Kidney (tissue), 13 donors: ENCODE measurements at regions not wholly inside any gene's neighbourhood (a gene's known extent, or its start where the extent isn't known, plus 50 kb on each side); places are given as distances from the start of the nearest gene placed in this dataset.

ENCODE experiments used
- DNase-seq, 5 donors: peaks; one replicate each; pipeline ENCODE4 v3.0.0-alpha.2; 2013 to 2020
- FAIRE-seq: peaks from 2 replicates; lab custom pipeline; 2012; peaks lifted over from hg19 to GRCh38; lab: Jason Lieb, UNC
- H3K27ac ChIP-seq, 2 donors: one replicate each; pipeline ENCODE4 v1.7.0; 2013; ENCODE audit warnings: low read depth in 2 of 2, low read length in 2 of 2, inconsistent platforms in 1 of 2
- H3K27me3 ChIP-seq: one replicate; pipeline ENCODE4 v1.7.1; 2013; ENCODE audit warnings: low read length, inconsistent platforms; ENCODE audit not compliant: control insufficient read depth, insufficient read depth
- H3K36me3 ChIP-seq, 3 donors: one replicate each; pipeline versions ENCODE4 v1.7.0 to v1.7.1; 2013; ENCODE audit warnings: low read length in 3 of 3, control low read depth in 1 of 3, inconsistent platforms in 1 of 3; ENCODE audit not compliant: insufficient read depth in 3 of 3, control insufficient read depth in 2 of 3
- H3K4me1 ChIP-seq, 3 donors: one replicate each; pipeline versions ENCODE4 v1.7.0 to v1.7.1; 2013; ENCODE audit warnings: low read length in 3 of 3, inconsistent platforms in 1 of 3, low read depth in 1 of 3; ENCODE audit not compliant: control insufficient read depth in 2 of 3, insufficient read depth in 2 of 3
- H3K4me3 ChIP-seq, 3 donors: one replicate each; pipeline versions ENCODE4 v1.7.0 to v1.8.1; 2013; ENCODE audit warnings: low read length in 3 of 3, control low read depth in 1 of 3, inconsistent platforms in 1 of 3
- H3K9ac ChIP-seq, 3 donors: one replicate each; pipeline versions ENCODE4 v1.7.0 to v1.7.1; 2013; ENCODE audit warnings: low read length in 3 of 3, control low read depth in 1 of 3, inconsistent platforms in 1 of 3
- H3K9me3 ChIP-seq, 3 donors: one replicate each; pipeline versions ENCODE4 v1.7.0 to v1.7.1; 2013; ENCODE audit warnings: low read length in 3 of 3, control low read depth in 1 of 3, inconsistent platforms in 1 of 3; ENCODE audit not compliant: control insufficient read depth in 2 of 3, insufficient read depth in 1 of 3
- intact Hi-C: fragments of 100-400 bp; cut with DNase I; formaldehyde crosslinking; loops from one replicate; pipeline ENCODE4 v1.11.1; 2022
- TF ChIP-seq, protein P1 (sequence below): IDR thresholded peaks from 3 replicates; pipeline ENCODE4 v1.5.1; 2012; ENCODE audit warnings: mild to moderate bottlenecking, moderate library complexity, borderline replicate concordance; ENCODE audit not compliant: insufficient read depth; ENCODE audit errors: extremely low read depth
- donor health status: control.
- donor health status: control.
- donor health status: control.
- donor health status: control.
- donor health status: control.
- donor health status: DM: yes; HTN: yes; CAD: no.
- donor health status: Normal renal cell carcinoma (clear cell type).

DNA sequence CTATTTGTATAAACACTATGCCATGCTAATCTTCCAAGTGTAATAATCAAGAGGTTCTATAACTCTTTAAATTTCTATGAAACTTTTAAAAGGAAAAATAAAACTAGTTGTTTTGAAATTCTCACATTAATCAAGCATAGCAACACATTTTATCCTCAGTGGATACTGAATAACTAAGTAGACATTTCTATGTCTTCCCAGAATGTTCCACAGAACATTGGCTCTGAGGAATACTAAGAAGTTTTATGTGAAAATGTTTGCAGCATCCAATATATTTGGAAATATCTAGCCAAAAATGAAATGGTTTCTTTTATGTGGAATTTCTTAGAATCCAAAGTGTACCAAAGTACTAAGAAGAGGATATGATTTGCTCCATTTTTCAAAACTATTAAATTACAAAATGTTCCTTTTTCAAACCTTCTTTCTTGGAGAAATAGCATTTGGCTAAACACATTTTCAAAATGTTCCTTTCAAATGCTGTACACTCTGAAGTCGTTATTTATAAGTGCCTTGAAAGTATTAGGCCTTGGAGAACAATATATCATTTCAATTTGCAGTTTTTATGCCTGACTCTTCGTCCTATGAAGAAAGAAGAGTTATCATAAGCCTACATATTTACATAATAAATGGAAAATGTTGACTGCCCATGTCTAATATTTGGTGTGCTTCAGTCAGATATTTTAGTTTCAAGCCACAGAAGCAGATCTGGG, 175.6 kb upstream of the COX7C start:
- no peak for DNase-seq
- TF ChIP-seq, protein P1, sequence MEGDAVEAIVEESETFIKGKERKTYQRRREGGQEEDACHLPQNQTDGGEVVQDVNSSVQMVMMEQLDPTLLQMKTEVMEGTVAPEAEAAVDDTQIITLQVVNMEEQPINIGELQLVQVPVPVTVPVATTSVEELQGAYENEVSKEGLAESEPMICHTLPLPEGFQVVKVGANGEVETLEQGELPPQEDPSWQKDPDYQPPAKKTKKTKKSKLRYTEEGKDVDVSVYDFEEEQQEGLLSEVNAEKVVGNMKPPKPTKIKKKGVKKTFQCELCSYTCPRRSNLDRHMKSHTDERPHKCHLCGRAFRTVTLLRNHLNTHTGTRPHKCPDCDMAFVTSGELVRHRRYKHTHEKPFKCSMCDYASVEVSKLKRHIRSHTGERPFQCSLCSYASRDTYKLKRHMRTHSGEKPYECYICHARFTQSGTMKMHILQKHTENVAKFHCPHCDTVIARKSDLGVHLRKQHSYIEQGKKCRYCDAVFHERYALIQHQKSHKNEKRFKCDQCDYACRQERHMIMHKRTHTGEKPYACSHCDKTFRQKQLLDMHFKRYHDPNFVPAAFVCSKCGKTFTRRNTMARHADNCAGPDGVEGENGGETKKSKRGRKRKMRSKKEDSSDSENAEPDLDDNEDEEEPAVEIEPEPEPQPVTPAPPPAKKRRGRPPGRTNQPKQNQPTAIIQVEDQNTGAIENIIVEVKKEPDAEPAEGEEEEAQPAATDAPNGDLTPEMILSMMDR, result no peak

DNA sequence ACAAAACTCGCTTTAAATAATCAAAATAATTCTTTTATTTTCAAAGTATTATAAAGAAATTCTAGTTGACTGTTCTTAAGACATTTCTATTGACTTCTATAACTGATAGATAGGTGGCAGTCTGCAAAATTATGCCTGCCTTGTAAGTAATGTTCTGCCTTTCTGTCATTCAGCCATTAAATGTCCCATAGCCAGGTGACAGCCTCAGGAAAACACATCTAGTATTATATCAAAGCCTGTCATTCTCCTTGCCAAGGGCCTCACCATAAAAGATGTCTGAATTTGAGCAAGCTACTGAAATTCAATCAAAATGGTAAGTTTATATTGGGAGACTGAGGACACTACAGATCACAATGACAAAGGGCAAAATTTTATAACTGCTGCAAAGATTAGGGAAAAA, 170.4 kb upstream of the COX7C start:
- H3K4me1 ChIP-seq, result peaks cover 0 to 11% (median 0%) of the 10 kb centered on the region in 3 donors
- H3K9me3 ChIP-seq, result peaks cover 0 to 7% (median 0%) of the 10 kb centered on the region in 3 donors
- no peak overlapping the region for H3K27ac ChIP-seq
- H3K9ac ChIP-seq, result no peak overlapping the region
- FAIRE-seq, result no peak
- H3K27me3 ChIP-seq, result no peaks in the 10 kb centered on the region
- no peak overlapping the region for H3K4me3 ChIP-seq
- TF ChIP-seq, protein P1, result no peak
- no peaks in the 10 kb centered on the region for H3K36me3 ChIP-seq
- intact Hi-C loops, result no loop called here
- DNase-seq, result no peak

More for the DNA sequence above, 175.6 kb upstream of the COX7C start:
- no peaks in the 10 kb centered on the region for H3K36me3 ChIP-seq
- no peaks in the 10 kb centered on the region for H3K27me3 ChIP-seq
- intact Hi-C loops, result no loop called here
- H3K9me3 ChIP-seq, result no peaks in the 10 kb centered on the region
- H3K27ac ChIP-seq, result no peak overlapping the region
- H3K9ac ChIP-seq, result no peak overlapping the region
- no peaks in the 10 kb centered on the region for H3K4me1 ChIP-seq
- H3K4me3 ChIP-seq, result no peak overlapping the region
- FAIRE-seq, result no peak

DNA sequence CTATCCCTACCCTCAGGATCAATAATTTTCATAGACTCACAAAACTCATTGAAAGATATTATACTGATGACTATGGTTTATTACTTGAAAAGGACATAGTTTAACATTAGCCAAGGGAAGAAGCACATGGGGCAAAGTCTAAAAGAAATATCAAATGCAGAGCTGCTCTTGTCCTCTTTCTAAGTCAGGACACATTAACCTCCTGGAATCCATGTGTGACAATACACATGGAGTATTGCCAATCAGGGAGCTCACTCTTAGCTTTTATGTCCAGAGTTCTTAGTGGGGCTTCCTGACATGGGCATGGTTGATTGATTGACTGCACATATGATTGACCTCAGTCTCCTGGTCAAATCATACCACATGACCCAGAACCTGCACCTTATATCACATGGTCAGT, 165.5 kb upstream of the COX7C start:
- Histone ChIP-seq H3K9ac (no peak overlapping the region), H3K27me3 (no peaks in the 10 kb centered on the region), H3K9me3 (peaks cover 0 to 7% (median 0%) of the 10 kb centered on the region in 3 donors), H3K36me3 (no peaks in the 10 kb centered on the region), H3K4me1 (peaks cover 0 to 11% (median 0%) of the 10 kb centered on the region in 3 donors), H3K27ac (no peak overlapping the region), H3K4me3 (peak overlapping the region in 1 of 3 donors; percentile 7)
- intact Hi-C loops, result no loop called here
- FAIRE-seq (no peak), DNase-seq (no peak)
- TF ChIP-seq, protein P1, result no peak
